Occipital lobe (tissue), 1 donor: ENCODE measurements at regions not wholly inside any gene's neighbourhood (a gene's known extent, or its start where the extent isn't known, plus 50 kb on each side); places are given as distances from the start of the nearest gene placed in this dataset.
"Not testable (repeated sequence)": the region's sequence is repeated elsewhere in the genome, so short reads cannot be mapped to it uniquely, and the experiment has no call there.

Experiments used
- DNase-seq: peaks from one replicate; lab custom pipeline; 2025; lab: John Stamatoyannopoulos, UW

DNA sequence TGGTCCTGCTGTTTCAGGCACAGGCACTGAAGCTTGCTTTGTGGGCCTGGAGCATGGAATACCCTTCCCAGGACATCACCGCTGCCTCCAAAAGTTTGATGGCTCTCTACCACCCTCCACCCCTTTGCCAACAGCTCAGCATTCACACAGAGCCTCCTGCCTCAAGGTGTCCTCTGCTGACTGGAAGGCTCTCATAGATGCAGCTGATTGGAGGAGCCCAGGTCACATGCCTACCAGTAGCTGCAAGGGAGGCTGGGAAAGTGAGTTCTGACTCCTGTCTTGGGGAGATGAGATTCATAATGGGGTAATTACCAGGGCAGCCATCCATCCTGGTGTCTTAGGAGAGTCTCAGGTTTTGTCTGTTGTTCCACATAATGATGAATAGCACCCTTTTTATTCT lies 124.8 kb upstream of the GRIK3 start:
- no peak for DNase-seq

DNA sequence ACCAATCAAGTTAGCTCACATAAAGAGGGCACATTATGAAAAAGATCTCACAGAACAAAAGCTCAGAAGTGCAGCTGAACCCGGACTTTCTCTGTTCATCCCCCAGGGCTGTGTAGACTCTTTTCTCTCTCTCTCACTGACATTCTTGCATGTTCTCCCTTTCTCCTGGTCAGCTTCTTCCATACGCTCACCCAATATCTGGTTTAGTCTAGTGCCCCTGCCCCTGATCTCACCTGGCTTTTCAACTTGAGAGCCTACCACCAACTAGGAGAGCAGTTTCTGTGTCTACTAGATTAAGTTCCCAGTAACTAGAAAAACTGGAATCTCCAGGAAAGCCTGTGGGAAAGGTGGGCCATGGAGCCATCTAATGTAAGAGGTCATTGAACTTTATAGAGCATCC lies 126.9 kb upstream of the GRIK3 start:
- no peak for DNase-seq

DNA sequence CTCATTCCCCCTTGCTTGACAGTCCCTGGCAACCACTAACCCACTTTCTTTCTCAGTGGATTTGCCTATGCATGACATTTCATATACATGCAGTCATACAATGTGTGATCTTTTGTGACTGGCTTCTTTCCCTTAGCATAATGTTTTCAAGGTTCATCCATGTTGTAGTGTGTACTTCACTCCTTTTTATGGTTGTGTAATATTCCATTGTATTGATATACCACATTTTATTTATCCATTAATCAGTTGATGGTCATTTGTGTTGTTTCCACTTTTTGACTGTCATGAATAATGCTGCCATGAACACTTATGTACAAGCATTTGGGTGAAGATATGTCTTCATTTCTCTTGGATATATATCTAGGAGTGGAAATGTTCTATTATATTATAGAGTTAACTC lies 127.7 kb upstream of the GRIK3 start:
- DNase-seq, result no peak

DNA sequence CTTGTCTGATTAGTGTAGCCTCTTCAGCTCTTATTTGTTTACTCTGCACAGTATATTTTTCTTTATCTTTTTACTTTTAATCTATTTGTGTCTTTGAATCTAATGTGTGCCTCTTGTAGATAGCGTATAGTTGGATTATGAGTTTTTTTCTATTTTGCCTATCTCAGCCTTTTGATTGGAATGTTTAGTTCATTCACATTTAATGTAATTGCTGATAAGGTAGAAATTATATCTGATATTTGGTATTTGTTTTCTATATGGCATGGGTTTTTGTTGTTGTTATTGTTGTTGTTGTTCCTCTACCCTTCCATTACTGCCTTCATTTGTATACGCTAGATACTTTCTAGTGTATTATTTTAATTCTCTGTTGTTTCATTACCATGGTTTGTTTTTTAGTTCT lies 131.7 kb upstream of the GRIK3 start:
- no peak for DNase-seq

DNA sequence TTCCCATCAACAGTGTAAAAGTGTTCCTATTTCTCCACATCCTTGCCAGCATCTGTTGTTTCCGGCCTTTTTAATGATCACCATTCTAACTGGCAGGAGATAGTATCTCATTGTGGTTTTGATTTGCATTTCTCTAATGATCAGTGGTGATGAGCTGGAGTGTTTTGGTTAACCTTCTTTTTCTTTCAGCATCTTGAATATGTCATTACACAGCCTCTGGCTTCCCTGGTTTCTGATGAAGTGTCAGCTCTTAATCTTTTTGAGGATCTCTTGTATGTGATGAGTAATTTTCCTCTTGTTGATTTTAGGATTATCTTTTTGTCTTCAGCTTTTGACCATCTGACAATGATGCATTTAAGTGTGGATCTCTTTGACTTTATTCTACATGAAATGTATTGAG lies 133.2 kb upstream of the GRIK3 start:
- no peak for DNase-seq

DNA sequence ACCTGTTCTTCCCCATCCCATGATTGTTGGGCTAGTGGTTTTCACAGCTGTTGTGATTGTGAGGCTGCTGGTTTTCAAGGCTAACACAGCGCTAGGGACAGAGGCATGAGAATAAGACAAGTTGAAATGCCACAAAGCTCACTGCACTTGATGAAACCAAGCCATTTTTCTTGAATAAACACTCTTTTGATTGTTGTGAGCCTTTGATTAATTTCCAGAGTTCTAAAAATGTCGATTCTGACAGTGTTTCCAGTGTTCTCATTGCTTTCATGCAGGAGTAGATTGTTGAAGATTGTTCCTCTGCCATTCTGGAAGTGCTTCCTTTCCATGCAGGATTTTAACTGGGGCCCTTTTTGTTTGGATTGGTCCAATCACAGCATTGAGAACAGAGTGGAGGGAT lies 134.9 kb upstream of the GRIK3 start:
- DNase-seq, result no peak

DNA sequence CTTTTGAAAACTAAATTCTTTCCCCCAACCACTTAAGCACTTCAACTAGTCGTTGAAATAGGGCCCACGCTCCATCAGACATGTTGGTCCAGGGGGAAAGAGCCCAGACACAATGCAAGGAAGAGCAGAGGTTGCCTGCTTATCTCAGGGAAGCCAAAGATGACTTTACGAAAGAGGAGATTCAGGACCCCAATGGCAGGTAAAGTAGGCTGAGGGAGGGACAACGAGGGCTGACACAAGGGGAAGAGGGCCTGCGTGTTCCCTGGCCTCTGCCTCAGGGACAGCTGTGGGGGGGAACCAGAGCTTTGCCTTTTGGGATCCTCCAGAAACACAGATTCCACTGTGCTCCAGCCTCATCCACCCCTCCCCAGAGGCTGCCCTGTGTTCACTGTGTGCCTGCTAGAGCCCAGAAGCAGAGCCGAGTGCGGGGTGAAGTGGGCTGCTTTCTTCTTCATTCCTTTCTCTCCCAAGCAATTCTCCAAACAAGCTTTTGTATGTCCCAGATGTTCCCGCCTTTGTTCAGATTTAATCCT lies 135.5 kb upstream of the GRIK3 start:
- no peak for DNase-seq

DNA sequence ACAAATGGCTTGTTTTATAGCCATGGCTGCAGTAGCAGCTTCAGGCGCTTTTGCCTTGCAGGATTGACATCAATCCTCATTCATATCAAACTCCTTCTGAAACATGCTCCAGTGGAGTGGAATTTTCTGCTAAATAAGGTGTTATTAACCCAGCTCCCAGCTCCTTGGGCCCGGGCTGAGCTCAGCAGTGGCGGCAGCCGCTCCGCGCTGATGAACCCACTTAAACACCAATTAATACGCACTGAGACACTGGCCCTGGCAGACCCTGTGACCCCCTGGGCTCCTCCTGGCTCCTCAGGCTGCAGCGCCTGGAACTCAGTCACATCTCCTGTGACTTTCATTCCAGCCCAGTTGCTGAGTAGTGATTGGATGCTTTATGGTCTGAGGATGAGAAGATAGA lies 137.4 kb upstream of the GRIK3 start:
- no peak for DNase-seq

DNA sequence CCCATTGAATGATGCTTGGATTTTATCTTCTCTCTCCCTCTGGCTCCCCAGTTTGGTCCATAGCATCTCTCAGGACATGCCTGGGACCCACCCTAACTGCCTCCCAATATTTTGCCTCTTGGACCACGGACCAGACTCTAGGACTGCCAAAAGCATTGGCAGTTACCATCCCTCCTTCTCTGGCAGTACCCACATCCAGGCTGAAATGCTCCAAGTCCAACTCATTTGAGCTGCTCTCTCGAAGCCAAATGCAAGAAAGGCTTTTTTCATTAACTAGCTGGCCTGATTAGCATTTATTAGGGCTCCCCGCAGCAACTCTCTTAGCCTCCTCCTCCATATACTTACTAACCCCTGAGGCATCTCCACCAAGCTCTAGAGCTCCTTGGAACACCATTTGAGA lies 140.0 kb upstream of the GRIK3 start:
- DNase-seq, result no peak

DNA sequence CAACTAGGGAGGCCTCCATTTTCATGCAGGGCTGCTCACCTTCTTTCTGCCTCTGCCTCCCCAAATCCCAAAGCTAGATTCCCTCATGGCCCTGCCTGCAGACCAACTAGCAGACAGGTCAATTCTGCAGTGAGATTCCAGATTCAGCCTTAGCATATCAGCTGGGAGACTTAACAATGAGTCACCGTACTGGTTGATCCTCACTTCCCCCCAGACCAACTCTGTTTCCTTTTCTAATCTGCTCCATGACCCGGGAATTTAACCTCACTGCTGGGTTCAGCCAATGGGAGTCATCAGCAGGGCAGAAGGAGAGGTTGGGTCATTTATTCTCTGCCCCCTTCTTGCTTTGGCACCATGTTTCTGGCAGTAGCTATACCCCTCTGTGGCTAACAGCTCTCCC lies 140.6 kb upstream of the GRIK3 start:
- no peak for DNase-seq

DNA sequence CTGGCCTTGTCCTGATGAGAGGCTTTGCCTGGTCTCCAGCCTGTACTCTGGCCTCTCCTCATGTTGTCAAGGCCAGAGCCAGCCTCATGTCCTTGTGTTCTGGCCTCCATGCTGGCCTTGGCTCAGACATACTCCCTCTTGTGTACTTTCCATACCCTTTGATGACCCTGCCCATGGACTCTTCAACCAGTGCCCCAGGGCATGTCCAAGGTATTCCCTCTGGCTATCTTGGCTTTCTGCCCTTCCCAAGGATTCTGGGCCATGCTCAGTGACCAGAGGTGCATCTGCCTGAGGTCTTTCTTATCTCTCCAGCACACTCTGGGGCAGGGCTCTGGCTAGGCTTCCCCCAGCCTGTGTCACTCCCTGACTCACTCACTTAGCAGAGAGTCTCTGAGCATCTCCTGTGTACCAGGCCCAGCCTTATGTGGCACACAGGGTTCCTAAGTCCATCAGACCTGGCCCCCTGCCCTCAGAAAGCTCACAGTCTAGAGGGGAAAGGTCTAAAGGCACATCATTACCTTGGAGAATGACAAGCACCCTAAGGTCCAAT lies 141.4 kb upstream of the GRIK3 start:
- no peak for DNase-seq

DNA sequence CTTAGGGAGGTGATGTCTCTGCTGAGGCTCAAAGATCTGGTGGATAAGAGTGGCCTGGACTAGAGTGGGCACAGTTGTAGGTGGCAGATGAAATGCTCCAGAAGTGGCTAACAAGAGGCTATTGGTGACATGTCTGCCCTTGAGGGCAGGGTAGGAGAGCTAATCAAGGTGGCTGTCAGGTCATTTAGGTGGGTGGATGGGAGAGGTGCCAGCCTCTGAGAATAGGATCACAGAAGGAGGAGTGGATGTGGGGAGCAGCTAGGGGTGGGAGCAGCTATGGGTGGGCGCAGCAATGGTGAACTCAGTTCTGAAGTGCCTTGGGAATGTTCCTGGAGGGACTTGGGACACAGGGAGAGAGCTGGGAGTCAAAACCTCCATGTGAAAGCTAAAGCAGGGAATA lies 142.0 kb upstream of the GRIK3 start:
- DNase-seq, result no peak

DNA sequence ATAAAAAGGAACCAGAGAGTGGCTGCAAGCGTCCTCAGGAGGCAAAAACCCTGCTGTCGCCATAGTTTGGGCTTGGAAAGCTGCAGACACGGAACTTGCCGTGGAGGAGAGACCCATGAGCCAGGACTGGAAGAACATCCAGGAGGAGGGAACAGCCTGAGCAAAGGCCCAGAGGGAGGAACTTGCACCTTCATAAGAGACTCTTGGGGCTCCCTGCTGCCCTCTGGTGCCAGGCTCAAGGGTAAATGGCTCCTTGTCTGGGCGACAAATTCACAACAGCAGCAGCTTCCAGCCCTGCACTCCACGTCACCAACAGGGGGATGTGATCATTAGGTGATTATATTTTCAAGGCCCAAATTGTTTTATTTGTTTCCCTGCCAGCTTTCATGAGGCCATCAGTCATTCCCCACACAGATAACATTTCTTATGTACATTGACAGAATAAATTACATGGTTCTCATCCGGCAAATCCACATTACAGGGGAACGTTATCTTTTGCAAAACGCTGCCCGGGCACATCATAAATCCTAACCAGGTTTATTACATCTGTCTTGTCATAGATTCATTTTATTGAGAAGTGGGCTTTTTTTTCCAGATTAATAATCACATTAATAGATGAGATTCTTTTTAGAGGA lies 143.0 kb upstream of the GRIK3 start:
- DNase-seq, result no peak

DNA sequence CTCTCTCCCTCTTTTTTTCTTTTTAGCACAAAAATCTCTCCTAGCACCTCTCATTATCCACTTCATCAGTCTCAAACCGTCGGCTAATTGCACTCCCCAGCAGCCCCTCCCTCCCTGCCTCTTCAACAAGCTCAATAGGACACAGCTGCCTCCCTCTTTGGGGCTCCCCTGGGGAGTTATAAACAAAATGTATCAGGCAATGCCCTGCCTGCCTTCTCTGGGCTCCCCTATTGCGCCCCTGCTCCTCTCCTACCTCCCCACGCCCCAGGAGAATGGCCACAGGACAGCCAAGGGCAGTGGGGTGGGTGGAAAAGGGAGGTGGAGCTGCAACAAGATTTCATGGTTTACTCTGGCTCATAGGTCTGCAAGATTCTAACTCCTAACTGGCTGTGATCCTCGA lies 147.1 kb upstream of the GRIK3 start:
- DNase-seq, result no peak

DNA sequence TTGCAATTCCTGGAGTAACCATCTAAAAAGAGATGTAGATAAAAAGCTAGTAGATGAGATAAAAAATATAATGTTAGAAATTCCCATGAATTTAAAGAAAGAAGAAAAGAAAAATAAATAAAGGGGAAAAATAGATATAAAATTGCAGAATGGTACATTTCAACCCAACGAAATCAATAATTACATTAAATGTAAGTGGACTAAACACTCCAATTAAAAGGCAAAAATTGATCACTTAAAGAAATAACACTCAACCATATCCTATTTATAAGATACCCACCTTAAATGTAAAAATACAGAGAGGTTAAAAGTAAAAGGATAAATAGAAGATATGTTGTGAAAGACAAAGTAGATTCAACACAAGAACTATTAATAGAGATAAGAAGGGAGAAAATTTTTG lies 150.5 kb upstream of the GRIK3 start:
- DNase-seq, result no peak

DNA sequence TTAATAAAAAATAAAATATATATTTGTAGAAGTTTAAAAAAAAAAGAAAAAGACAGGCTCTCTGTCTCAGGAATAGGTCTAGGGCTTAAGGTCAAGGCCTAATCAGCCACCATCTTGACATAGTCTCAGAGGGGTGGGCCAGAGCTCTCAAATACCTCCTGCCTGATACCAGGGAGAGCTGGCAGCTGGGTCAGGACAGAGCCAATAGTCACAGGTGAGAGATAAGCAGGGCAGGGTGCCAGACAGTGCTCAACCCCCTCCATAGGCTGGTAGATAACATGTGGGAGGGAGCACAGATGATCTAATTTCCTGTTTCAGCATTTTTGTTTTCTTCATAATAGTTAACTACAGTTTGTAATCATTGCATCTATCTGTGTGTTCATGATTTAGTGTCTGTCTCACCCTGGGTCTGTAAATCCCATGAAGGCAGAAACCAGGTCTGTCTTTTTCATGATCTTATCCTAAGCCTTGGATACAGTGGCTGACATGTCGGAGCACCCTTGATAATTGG lies 152.0 kb upstream of the GRIK3 start:
- DNase-seq, result no peak

DNA sequence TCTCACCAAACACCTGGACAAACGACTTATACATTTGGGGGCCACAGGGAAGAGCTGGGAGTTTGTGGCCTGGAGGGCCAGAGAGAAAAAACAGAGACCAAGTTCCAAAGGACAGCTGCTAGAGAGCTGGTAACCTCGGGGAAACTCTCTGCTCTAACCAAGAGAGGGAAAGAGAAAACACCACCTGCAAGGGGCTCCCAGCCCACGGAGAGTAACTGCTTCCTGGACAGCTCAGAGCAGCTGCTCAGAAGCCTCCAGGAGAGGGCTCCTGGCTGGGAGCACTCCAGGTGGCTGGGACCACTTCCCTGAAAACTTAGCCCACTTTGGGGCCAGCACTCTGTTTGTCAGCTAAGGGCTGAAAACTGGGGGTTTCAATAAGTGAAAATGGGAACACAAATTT lies 154.8 kb upstream of the GRIK3 start:
- DNase-seq, result no peak

DNA sequence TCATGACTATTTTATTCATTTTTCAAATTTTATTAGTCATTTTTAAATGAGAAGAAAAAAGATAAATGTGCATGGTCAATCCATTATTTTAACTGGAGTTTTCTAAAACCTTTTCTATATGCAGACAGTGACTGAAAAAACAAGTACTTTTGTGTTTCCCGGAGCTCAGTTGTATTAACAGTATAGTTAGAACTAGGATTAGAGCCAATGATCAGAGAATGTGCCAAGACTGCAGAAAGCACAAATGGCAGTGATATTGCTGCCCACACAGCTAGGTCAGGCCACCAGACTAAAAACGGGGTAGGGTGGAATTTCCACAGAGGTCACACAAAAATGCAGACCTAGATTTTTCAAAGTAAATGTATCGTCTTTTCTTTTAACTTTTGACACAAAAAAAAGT lies 163.1 kb upstream of the GRIK3 start:
- no peak for DNase-seq

DNA sequence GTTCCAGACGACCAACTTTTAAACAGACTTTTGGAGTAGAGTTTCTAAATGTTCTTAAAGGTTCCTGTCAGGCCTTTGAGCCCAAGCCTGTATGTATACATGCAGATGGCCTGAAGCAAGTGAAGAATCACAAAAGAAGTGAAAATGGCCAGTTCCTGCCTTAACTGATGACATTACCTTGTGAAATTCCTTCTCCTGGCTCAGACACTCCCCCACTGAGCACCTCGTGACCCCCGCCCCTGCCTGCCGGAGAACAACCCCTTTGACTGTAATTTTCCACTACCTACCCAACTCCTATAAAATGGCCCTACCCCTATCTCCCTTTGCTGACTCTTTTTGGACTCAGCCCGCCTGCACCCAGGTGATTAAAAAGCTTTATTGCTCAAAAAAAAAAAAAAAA lies 180.0 kb upstream of the GRIK3 start:
- not testable (repeated sequence) for DNase-seq

DNA sequence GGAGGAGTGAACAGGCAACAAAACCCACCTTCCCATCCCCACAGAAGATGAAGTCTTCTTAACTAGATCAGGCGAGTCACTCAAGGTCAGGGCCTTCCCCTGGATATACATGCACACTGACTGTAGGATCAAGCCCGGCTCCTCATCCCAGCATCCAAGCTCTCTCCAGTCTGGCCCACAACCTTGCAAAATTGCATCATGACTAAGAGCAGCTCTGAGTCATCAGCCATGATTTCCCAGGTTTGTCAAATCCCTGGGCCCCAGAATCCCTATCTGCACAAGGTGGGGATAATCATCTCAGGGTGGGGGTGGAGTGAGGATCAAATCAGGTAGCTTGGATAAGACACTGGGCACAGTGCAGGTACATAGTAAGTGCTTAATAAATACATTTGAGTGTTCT lies 199.3 kb upstream of the GRIK3 start:
- DNase-seq, result no peak

DNA sequence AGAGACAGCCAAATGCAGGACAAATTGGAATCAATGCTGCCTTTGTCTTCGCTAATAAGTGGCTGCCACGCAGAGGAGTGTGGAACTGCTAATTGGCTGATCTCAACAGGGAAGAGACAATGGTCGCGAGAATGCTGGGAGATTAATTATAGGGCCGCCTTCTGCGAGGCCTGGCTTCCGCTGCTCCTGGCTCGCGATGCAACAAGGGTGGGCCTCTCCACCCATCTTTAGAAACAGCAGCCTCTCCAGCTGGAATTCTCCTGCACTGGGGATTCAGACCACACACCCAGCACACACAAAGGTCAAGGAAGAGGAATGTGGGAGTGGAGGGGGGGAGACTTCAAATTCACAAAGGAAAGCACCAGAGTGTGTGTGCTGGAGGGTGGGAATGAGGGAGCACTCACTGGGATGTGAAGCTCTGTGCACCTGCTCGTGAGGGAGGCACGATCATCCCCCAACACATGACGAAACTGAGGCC lies 200.7 kb upstream of the GRIK3 start:
- peak; percentile 9 for DNase-seq

DNA sequence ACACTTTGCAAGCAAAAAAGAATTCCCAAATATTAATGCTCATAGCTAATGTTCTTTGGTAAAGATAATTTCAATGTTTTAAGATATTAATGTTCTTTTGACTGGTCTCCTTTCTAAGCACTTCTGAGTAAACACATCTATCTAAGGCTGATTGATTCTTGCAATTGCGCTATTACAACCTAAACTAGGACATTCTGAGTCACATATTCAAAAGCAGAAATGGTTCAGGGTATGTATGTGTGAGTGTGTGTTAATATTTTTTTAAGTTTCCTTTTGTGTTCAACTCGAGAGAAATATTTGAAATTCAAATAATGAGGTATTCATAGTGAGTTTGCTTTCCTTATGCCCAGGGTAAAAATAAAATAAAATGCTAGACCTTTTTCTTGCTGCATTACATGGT lies 203.6 kb upstream of the GRIK3 start:
- no peak for DNase-seq
